ENCODE measurements at regions not wholly inside any gene's neighbourhood (a gene's known extent, or its start where the extent isn't known, plus 50 kb on each side); places are given as distances from the start of the nearest gene placed in this dataset.

DNA sequence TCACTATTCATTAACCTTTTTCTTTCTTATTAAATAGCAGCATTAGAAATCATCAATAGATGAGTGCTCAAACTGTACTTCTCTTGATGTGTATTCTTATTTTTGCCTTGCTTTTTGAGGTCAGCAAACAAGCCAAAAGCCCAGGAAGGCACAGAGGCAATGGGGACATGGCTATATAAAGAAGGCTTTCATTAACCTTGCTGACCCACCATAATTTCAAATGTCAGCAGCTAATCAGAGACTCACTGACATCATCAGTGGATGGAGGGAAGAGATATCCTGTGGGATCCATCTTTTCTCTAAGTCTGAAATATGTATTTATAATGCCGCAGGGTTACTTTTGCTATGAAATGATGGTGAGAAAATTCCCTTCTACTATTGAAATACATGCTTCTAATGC is 1162.8 kb upstream of the ACVR2A start:
- no peak overlapping the region for H3K4me3 ChIP-seq (ENCODE audit: control insufficient read depth, low read depth, low read length)
- TF ChIP-seq, protein P1, sequence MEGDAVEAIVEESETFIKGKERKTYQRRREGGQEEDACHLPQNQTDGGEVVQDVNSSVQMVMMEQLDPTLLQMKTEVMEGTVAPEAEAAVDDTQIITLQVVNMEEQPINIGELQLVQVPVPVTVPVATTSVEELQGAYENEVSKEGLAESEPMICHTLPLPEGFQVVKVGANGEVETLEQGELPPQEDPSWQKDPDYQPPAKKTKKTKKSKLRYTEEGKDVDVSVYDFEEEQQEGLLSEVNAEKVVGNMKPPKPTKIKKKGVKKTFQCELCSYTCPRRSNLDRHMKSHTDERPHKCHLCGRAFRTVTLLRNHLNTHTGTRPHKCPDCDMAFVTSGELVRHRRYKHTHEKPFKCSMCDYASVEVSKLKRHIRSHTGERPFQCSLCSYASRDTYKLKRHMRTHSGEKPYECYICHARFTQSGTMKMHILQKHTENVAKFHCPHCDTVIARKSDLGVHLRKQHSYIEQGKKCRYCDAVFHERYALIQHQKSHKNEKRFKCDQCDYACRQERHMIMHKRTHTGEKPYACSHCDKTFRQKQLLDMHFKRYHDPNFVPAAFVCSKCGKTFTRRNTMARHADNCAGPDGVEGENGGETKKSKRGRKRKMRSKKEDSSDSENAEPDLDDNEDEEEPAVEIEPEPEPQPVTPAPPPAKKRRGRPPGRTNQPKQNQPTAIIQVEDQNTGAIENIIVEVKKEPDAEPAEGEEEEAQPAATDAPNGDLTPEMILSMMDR (IDR thresholded peaks at IDR 0.05; ENCODE audit: control insufficient read depth, insufficient read depth, low read depth, low read length, missing control alignments): no peak
- no peak for DNase-seq (ENCODE audit: low read depth)

DNA sequence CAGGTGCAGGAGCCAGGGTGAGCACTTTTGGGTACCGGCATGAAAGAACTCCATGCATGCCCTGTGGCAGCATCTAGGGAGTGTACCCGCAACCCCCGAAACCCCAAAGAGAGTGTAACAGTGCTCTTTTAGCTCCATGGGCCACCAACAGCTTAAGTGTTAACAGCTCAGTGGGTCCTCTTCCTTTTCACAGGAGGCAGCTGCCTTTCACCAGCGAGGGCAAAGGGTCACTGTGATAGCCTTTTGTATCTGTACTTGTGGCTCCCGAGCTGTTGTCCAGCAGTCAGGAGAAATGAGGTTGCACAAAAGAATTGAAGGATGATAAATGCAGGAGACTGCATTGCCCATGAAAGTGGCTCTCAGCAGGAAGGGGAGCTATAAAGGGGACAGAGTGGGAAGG is 1166.3 kb upstream of the ACVR2A start:
- TF ChIP-seq, protein P1 (IDR thresholded peaks at IDR 0.05; ENCODE audit: control insufficient read depth, insufficient read depth, low read depth, low read length, missing control alignments): no peak
- no peak for DNase-seq (ENCODE audit: low read depth)
- no peak overlapping the region for H3K4me3 ChIP-seq (ENCODE audit: control insufficient read depth, low read depth, low read length)

DNA sequence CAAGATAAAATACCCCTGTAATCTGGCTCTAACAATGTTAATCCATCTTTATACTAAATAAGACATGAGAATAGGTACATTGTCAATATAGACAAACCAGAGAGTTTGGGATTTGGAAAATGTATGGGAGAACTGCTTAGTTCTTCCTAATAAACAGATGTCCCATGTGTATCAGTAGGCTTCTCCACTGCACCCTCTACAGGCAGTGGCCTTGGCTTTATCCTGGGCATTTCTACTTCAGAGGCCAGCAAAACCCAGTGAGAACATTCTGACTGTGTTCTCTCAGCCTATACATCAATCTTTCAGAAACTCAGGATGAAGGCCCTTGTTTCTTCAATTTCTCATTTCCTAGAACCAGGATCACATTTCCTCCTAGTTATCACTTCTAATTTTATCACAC is 1167.5 kb upstream of the ACVR2A start:
- TF ChIP-seq, protein P1 (IDR thresholded peaks at IDR 0.05; ENCODE audit: control insufficient read depth, insufficient read depth, low read depth, low read length, missing control alignments): no peak
- DNase-seq (ENCODE audit: low read depth): no peak

DNA sequence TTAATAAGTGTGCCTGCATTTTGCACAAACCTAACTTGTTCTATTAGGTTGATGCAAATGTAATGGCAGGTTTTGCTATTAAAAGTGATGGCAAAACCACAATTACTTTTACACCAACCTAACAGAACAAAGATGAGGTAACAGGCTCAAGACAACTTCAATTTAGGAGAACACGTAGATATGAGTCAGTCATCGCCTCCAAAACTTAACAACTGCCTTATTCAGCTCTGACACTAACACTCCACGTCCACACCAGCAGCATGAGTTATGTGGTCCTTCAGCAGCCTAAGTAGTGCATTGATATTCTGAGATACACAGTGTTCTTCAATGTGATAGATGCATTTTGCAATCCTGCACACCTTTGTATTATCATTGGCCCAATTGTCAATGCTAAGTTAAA is 1175.1 kb upstream of the ACVR2A start:
- DNase-seq (ENCODE audit: low read depth): no peak
- no peak overlapping the region for H3K4me3 ChIP-seq (ENCODE audit: control insufficient read depth, low read depth, low read length)
- TF ChIP-seq, protein P1 (IDR thresholded peaks at IDR 0.05; ENCODE audit: control insufficient read depth, insufficient read depth, low read depth, low read length, missing control alignments): no peak

More for the DNA sequence above, 1167.5 kb upstream of the ACVR2A start:
- no peak overlapping the region for H3K4me3 ChIP-seq (ENCODE audit: control insufficient read depth, low read depth, low read length)

DNA sequence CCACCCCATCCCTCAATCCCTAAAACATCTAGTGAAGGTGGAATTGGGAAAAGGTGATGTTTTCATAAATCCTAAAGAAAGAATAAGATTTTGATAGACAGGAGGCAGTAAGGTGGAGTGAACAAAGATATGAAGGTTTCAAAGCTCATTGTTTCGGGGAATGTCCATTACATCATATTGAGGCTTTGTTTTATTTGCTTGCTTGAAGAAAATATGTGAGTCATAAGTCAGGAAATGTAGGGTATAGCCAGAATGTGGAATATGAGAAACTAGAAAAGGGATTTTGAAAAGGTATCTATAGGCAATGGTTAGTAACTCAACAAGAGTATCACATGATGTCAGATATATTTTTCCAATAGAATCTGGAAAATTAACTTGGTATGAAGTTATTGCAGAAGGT is 1178.5 kb upstream of the ACVR2A start:
- H3K4me3 ChIP-seq (ENCODE audit: control insufficient read depth, low read depth, low read length): no peak overlapping the region
- TF ChIP-seq, protein P1 (IDR thresholded peaks at IDR 0.05; ENCODE audit: control insufficient read depth, insufficient read depth, low read depth, low read length, missing control alignments): no peak
- no peak for DNase-seq (ENCODE audit: low read depth)

DNA sequence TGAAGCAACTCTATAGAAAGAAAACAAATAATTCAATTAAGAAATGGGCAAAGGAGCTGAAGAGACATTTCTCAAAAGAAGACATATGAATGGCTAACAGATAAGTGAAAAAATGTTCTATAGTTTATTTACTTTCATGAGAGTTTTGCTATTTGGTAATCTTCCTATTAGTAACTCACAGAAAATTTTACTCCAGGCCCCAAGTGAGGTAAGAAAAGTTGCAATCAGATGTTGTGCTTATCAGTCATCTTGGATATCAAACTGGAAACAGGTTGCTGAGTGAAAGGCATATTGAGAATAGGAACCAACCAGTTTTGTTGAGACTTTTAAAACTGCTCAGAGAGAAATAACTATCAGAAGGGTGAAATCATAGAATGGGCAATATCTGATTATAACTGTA is 1179.0 kb upstream of the ACVR2A start:
- TF ChIP-seq, protein P1 (IDR thresholded peaks at IDR 0.05; ENCODE audit: control insufficient read depth, insufficient read depth, low read depth, low read length, missing control alignments): no peak
- DNase-seq (ENCODE audit: low read depth): no peak
- H3K4me3 ChIP-seq (ENCODE audit: control insufficient read depth, low read depth, low read length): no peak overlapping the region
